ENCODE measurements at regions not wholly inside any gene's neighbourhood (a gene's known extent, or its start where the extent isn't known, plus 50 kb on each side); places are given as distances from the start of the nearest gene placed in this dataset.

DNA sequence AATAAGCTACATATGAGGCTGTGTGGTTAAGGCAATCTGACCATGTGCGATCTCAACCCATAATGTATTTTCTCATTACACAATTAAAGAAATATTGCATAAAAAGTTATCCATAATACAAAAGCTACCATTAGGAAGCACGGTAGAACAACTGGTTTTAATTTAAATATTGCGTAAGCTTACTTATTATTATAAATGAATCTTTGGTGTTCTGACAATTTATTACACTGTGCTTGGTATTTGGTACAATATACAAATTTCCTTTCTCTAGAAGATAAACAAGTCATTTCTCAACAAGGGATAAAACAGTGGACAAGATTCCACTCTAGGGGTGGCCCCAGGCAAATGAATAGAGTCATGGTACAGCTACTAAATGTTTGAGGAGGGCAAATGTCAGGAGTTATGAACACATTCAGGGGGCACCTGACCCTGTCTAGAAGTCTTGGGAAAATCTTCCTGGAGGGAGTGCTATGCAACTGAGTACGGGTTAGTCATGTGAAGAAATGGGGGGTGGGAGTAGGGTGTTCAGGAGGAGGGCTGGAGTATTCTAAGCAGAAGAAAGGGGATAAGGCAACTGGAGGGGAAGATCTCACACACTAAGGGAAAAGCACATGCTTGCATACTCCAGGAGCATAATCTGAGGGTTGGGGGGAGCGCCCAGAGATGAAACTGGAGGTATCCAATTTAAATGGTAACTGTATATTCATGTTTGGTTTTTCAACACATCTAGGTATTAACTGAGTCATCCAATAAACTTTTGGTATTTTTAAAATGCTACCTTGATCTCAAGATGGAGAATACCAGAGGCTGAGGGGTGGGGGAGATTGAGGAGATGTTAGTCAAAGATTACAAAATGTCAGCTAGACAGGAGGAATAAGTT is 296.9 kb upstream of the SGK1 start:
- TF ChIP-seq, protein P1, sequence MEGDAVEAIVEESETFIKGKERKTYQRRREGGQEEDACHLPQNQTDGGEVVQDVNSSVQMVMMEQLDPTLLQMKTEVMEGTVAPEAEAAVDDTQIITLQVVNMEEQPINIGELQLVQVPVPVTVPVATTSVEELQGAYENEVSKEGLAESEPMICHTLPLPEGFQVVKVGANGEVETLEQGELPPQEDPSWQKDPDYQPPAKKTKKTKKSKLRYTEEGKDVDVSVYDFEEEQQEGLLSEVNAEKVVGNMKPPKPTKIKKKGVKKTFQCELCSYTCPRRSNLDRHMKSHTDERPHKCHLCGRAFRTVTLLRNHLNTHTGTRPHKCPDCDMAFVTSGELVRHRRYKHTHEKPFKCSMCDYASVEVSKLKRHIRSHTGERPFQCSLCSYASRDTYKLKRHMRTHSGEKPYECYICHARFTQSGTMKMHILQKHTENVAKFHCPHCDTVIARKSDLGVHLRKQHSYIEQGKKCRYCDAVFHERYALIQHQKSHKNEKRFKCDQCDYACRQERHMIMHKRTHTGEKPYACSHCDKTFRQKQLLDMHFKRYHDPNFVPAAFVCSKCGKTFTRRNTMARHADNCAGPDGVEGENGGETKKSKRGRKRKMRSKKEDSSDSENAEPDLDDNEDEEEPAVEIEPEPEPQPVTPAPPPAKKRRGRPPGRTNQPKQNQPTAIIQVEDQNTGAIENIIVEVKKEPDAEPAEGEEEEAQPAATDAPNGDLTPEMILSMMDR (IDR thresholded peaks at IDR 0.05) = no peak
- TF ChIP-seq POLR2AphosphoS5 (IDR thresholded peaks at IDR 0.05) (no peak), POLR2A (IDR thresholded peaks at IDR 0.05) (no peak)

Measured in prostate gland (tissue), 2 donors.